ENCODE measurements at regions not wholly inside any gene's neighbourhood (a gene's known extent, or its start where the extent isn't known, plus 50 kb on each side); places are given as distances from the start of the nearest gene placed in this dataset.

DNA sequence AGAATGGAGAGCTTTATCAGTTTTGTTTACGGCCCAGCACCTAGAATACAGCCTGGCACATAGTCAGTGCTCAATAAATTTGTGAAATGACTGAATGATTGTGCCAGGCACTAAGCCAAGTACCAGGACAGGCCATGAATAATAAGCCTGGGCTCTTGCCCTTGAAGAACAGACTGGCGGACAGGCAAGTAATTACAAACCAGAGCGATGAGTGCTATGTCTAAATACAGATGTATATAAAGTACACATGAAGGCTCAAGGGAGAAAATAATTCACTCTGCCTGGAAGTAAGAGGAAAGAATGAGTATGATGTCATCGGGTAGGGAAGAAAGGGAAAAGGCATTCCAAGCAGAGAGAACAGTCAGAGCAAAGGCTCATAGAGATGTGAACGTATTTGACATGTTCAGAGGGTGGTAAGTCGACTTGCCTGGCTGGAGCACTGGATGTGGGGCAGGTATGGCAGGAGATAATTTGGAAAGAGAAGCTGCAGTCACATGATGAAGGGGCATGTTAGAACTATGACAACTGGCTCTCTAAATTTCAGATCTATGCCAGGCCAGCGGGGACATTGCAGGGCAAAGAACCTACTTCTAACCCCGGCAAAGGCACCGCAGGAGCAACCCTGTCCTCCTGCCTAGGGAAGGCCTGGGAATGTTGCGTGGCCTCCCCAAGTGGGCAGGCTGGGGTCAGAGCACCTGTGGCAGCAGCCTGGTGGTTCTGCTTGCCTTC, 94.9 kb upstream of the EPCAM start:
- no peak for TF ChIP-seq Cebpa-rat (IDR thresholded peaks at IDR 0.05)
- no peak overlapping the region for H3K27ac ChIP-seq

DNA sequence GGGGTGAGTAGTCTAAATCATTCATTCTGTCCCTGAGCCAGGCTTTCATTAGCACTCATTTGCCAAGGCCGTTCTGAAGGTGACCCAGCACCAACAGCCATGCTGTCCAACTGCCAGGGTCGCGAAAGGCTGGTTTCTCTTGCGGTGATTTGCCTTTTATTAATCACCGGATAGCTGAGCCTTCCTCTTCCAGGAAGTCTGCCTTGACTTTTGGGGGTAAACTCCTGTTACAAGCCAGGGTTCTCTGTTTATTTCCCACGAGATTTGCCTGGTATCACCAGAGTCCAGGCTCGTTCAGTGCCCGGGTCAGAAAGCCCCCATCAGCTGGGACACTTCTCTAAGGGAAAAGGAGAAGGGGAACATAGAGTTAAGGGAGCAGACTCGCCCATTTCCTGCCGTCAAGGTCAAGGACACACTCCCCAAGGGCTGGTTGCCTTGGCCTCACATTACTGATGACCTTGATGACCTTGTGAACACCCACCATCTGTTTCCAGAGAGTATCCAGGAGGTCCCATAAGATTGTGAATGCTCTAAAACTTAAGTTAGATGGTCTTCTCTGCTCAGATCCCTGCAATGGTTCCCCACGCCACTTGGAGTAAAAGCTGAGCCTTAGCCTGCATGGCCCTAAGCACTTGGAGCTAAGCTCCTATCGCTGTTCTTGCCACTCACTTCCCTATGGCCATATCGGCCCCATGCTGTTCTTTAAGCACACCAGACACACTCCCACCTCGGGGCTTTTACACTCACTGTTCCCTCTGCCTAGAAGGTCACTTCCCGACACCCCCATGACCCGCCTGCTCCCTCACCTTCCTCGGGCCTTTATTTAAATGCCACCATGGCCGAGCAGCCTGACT, 96.0 kb upstream of the EPCAM start:
- no peaks in the 10 kb centered on the region for H3K36me3 ChIP-seq
- no peaks in the 10 kb centered on the region for H4K20me1 ChIP-seq
- 0 out of 2 replicates have a peak, but pooled peaks cover 5% of the 10 kb centered on the region for H3K9me3 ChIP-seq
- H3K27me3 ChIP-seq = no peaks in the 10 kb centered on the region
- H3K4me1 ChIP-seq = peaks cover 33% of the 10 kb centered on the region
- TF ChIP-seq Cebpa-rat (IDR thresholded peaks at IDR 0.05) = no peak
- no peak overlapping the region for H3K27ac ChIP-seq
- H3K4me2 ChIP-seq = peak overlapping the region; percentile 75; the same call in 1 of the 2 replicates
- H3K4me3 ChIP-seq = no peak overlapping the region
- no peak overlapping the region for H3K9ac ChIP-seq

More for the DNA sequence above, 94.9 kb upstream of the EPCAM start:
- no peaks in the 10 kb centered on the region for H4K20me1 ChIP-seq
- H3K4me3 ChIP-seq = no peak overlapping the region
- 0 out of 2 replicates have a peak overlapping the region, but pooled peaks have one; percentile 24 for H3K9ac ChIP-seq
- no peak overlapping the region for H3K4me2 ChIP-seq
- no peaks in the 10 kb centered on the region for H3K36me3 ChIP-seq
- H3K27me3 ChIP-seq = no peaks in the 10 kb centered on the region
- 0 out of 2 replicates have a peak, but pooled peaks cover 5% of the 10 kb centered on the region for H3K9me3 ChIP-seq
- H3K4me1 ChIP-seq = peaks cover 35% of the 10 kb centered on the region

DNA sequence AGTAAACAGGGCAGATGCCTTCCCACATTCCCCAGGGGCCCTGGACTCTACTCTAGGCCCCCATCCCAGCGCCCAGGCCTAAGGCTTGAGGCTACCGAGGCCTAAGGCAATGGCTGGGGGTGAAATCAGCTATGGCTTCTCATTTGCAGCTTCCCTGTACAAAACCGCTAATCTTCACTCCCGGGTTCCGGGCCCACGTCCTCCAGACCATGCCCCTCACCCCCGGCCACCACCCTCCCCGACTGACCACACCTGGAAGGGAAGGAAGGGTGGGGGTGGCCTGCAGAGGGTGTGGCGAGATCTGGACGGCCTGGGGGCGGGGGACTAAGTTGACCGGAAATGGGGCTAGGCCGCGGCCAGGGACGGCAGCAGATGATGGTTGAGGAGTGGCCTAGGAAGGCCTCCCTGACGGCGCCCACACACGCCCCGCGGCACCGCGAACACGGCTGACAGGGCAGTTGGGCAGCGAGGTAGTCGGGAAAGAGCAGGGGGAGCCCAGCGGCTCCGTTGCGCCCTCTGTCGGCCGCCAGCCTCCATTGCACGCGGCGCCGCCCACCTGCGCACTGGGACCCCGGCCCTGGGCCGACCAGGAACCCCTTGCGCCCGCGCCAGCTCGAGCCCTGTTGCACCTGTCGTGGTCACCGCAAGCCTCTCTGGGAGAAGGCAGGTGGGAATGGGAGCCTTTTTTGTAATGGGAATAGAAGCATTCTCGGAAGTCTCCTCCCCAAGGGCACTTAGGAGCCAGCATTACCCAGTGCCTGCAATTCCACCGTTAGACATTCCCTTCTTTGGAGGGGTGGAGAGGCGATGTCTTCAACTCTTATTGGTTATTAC, 95.9 kb upstream of the CALM2 start:
- Histone ChIP-seq H3K4me3 (peak overlapping the region; percentile 53), H3K9me3 (no peaks in the 10 kb centered on the region), H3K27ac (peak overlapping the region; percentile 40), H3K27me3 (no peaks in the 10 kb centered on the region), H3K4me2 (peak overlapping the region; percentile 75), H3K4me1 (peaks cover 33% of the 10 kb centered on the region), H3K36me3 (no peaks in the 10 kb centered on the region), H3K9ac (no peak overlapping the region; the same call in 1 of the 2 replicates), H4K20me1 (no peaks in the 10 kb centered on the region)
- no peak for TF ChIP-seq Cebpa-rat (IDR thresholded peaks at IDR 0.05)

DNA sequence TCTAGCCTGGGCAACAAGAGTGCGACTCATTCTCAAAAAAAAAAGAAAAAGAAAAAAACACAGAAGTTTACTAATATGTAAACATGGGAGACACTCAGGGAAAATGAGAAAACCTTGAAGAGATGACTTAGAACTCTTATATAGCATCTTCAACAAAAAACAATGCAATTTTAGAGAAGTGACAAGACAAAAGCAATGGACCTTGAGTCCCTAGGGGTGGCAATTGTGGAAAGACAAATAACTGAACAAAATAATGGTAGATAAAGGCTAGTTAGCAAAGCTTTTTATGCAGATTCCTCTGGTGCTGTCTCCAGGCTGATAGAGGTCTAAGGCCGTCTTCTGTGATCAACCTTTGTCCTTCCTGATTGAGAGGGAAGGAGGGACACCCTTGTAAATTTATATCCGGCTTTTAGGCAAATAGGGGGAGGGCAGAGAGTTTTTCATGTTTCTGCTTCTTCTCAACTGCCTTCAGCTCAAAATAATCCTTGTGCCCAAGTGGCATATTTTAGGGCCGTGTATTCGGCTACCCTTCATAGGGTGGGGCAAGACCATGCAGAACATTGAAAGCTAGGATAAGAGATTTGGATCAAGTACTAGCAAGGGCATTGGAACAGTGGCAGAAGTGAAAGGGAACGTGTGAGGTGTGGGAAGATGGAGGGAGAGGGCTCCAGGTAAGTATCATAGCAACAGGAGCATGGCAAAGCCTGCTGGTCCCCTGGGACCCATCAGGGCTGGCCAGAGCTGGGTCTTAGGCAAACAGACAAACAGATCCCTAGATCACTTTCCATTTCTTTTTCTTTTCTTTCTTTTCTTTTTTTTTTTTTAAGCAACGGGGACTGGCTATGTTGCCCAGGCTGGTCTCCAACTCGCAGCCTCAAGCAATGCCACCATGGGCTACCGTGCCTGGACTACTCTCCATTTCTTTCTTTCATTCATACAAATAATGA, 95.0 kb upstream of the CALM2 start:
- Histone ChIP-seq H3K4me1 (peaks cover 33% of the 10 kb centered on the region), H3K4me2 (peak overlapping the region; percentile 75), H3K27me3 (no peaks in the 10 kb centered on the region), H4K20me1 (no peaks in the 10 kb centered on the region), H3K4me3 (peak overlapping the region; percentile 53; the same call in 1 of the 2 replicates), H3K9ac (no peak overlapping the region; the same call in 1 of the 2 replicates), H3K36me3 (no peaks in the 10 kb centered on the region), H3K27ac (peak overlapping the region; percentile 40), H3K9me3 (no peaks in the 10 kb centered on the region)
- no peak for TF ChIP-seq Cebpa-rat (IDR thresholded peaks at IDR 0.05)

DNA sequence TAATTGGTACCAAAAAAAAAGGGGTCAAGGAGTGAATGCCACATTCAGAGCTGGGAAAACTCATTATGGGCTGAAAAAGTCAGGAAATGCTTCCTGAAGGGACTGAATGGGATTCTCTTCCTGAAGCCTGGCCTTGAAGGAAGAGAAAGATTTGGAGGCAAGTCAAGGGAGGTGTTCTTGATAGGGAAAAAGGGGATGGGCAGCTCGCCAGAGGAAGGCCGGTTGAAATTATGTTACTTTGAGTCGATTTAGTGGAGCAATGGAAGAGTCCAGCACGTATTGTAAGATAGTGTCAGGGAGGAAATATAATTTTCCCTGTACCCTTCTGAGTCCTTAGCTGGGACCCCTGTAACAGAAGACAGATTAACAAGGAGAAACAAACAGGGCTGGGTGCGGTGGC, 94.1 kb upstream of the CALM2 start:
- H4K20me1 ChIP-seq = no peaks in the 10 kb centered on the region
- no peaks in the 10 kb centered on the region for H3K9me3 ChIP-seq
- H3K36me3 ChIP-seq = no peaks in the 10 kb centered on the region
- H3K27me3 ChIP-seq = no peaks in the 10 kb centered on the region
- no peak overlapping the region for H3K9ac ChIP-seq
- peaks cover 33% of the 10 kb centered on the region for H3K4me1 ChIP-seq
- no peak overlapping the region for H3K27ac ChIP-seq
- no peak overlapping the region for H3K4me3 ChIP-seq
- no peak overlapping the region for H3K4me2 ChIP-seq
- no peak for TF ChIP-seq Cebpa-rat (IDR thresholded peaks at IDR 0.05)

DNA sequence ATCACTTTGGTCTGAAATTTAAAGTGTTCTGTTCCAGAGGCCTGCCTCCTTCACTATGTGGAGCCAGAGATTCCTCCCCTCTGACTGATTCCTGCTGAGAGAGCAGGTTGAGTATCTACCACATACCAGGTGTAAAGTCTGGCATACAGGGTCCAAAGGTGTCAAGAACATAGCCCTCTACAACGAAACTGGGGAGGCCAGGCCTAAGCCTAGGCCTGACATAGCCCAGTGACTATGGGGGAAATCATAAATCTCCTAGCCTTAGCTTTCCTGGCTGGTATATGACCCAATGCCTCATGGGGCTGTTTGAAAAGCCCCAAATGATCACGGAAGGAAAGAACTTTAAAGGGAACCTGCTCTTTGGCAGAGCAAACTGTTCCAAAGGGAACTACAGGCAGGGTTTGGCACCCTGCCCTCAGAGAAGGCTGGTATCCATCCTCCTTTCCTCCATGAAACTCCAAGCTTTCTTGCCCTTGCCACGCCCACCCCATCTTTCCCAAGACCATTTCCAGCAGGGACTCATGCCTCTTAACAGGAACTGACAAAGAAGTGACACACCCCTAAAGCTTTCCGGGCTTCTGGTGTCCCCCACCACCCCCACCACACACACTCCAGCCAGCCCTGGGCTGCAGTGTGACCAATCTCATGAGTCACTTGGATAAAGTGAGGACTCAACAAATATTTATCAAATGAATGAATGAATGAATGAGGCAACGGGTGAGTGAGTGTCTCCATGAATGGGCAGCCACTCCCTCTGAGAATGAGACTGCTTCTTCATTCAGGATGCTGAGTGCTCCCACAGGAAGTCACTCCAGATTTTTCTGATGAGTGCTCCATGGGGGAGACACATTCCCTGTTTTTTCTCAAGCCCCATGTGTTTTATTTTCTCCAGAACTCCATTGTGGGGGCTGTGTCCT, 93.3 kb upstream of the CALM2 start:
- Histone ChIP-seq H3K27me3 (no peaks in the 10 kb centered on the region), H3K4me3 (no peak overlapping the region), H3K9me3 (no peaks in the 10 kb centered on the region), H3K9ac (no peak overlapping the region), H3K4me2 (no peak overlapping the region), H3K4me1 (peaks cover 30% of the 10 kb centered on the region), H3K36me3 (no peaks in the 10 kb centered on the region), H3K27ac (no peak overlapping the region), H4K20me1 (no peaks in the 10 kb centered on the region)
- no peak for TF ChIP-seq Cebpa-rat (IDR thresholded peaks at IDR 0.05)

DNA sequence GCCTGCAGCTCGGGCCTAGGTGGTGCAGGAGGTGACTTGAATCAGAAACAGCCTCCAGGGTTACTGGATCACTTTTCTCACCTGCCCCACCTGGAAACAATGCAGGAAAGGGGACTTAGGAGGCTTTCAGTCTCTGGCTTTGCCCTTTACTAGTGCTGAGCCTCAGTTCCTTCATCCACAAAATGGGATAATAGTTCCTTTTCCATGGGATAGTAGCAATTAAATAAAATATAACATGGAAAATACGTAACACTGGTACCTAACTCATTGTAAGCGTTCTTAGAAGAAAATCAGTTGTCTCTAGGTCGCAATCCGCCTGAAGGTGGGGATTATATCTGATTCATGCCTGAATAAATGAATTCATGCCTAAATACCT, 91.4 kb upstream of the CALM2 start:
- H3K27me3 ChIP-seq = no peaks in the 10 kb centered on the region

More for the DNA sequence above, 91.4 kb upstream of the CALM2 start:
- Histone ChIP-seq H3K4me1 (peaks cover 32% of the 10 kb centered on the region), H3K9ac (no peak overlapping the region), H3K27ac (no peak overlapping the region), H3K36me3 (no peaks in the 10 kb centered on the region), H3K4me3 (no peak overlapping the region), H3K9me3 (no peaks in the 10 kb centered on the region), H4K20me1 (no peaks in the 10 kb centered on the region), H3K4me2 (no peak overlapping the region)
- TF ChIP-seq Cebpa-rat (IDR thresholded peaks at IDR 0.05) = no peak

Measured in BLaER1 (cell line).